ENCODE measurements at regions not wholly inside any gene's neighbourhood (a gene's known extent, or its start where the extent isn't known, plus 50 kb on each side); places are given as distances from the start of the nearest gene placed in this dataset.
"Not testable (repeated sequence)": the region's sequence is repeated elsewhere in the genome, so short reads cannot be mapped to it uniquely, and the experiment has no call there.

DNA sequence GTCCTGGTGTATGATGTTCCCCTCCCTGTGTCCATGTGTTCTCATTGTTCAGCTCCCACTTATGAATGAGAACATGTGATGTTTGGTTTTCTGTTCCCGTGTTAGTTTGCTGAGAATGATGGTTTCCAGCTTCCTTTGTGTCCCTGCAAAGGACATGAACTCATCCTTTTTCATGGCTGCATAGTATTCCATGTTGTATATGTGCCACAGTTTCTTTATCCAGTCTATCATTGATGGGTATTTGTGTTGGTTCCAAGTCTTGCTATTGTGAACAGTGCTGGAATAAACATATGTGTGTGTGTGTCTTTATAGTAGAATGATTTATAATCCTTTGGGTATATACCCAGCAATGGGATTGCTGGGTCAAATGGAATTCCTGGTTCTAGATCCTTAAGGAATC, 1427.3 kb upstream of the SLC10A2 start:
- CTCF ChIA-PET (ENCODE audit: partially characterized antibody) = interaction anchor here (1.1 kb wide), 1 partner anchor 1304 kb away, joined by 3 read pairs; no protein-coding TSS in a partner anchor
- H3K4me1 ChIP-seq (replicated peaks in 1 of 4; ENCODE audit: control insufficient read depth in 3 of 4, insufficient read depth in 4 of 4, low read length in 3 of 4); H2BK20ac ChIP-seq (ENCODE audit: low read length); H3K14ac ChIP-seq (ENCODE audit: insufficient read length); H3K18ac ChIP-seq (ENCODE audit: extremely low read depth, low read length); H3K36me3 ChIP-seq (ENCODE audit: control insufficient read depth in 2 of 4, insufficient read depth in 4 of 4, low read length in 3 of 4); H3K4me2 ChIP-seq (ENCODE audit: insufficient read depth in 1 of 2, low read depth in 2 of 2, low read length in 2 of 2); DNase-seq (ENCODE audit: low read depth in 1 of 2, low spot score in 2 of 2); H3K79me1 ChIP-seq (ENCODE audit: low read depth, low read length); H2BK15ac ChIP-seq (ENCODE audit: low read length); H3K9ac ChIP-seq (replicated peaks in 1 of 4; ENCODE audit: extremely low read depth in 1 of 4, low read depth in 3 of 4, low read length in 3 of 4); H3K27me3 ChIP-seq (replicated peaks in 1 of 4; ENCODE audit: control insufficient read depth in 3 of 4, extremely low read depth in 1 of 4, insufficient read depth in 3 of 4, low read length in 3 of 4); H2AFZ ChIP-seq (ENCODE audit: low read length); H4K20me1 ChIP-seq (replicated peaks in 1 of 2; ENCODE audit: control insufficient read depth in 1 of 2, insufficient read depth in 2 of 2, low read length in 2 of 2); POLR2A ChIA-PET (ENCODE audit: partially characterized antibody); H3K4me3 ChIP-seq (ENCODE audit: extremely low read depth in 1 of 4, insufficient read depth in 2 of 4, low read depth in 3 of 4, low read length in 4 of 4); H3K4ac ChIP-seq (replicated peaks; ENCODE audit: insufficient read length, low read depth, low read length); H3K23ac ChIP-seq (ENCODE audit: insufficient read length); H4K5ac ChIP-seq (ENCODE audit: insufficient read length, low read depth, low read length); H2BK12ac ChIP-seq (ENCODE audit: low read depth, low read length); H2AK5ac ChIP-seq (ENCODE audit: low read depth, low read length); H3K56ac ChIP-seq (replicated peaks; ENCODE audit: insufficient read length, low read depth, low read length); H3K23me2 ChIP-seq (ENCODE audit: low read depth, low read length); H2BK120ac ChIP-seq (replicated peaks; ENCODE audit: low read depth, low read length); H3K27ac ChIP-seq (ENCODE audit: low read depth, low read length); H4K8ac ChIP-seq (ENCODE audit: extremely low read depth, insufficient read depth, low read length); H3K9me3 ChIP-seq (ENCODE audit: insufficient read depth in 2 of 2, low read depth in 1 of 2, low read length in 1 of 2); FAIRE-seq; H4K91ac ChIP-seq (replicated peaks; ENCODE audit: insufficient read length, low read length); H3K79me2 ChIP-seq (ENCODE audit: control insufficient read depth in 1 of 2, insufficient read depth in 2 of 2, low read length in 2 of 2); H2BK5ac ChIP-seq (ENCODE audit: low read depth, low read length): not testable (repeated sequence)
- WGBS, 2 experiments (ENCODE audit: extremely low coverage in 1 of 2, insufficient coverage in 1 of 2, insufficient read length in 1 of 2, insufficient replicate concordance in 2 of 2, low coverage in 1 of 2, low lambda C conversion rate in 2 of 2, missing lambda C conversion rate in 1 of 2) = 83% methylated on average over 1 of the region's 1 CpG; no CpG with 5 or more reads in 1 of the 2 experiments
